Endometrial microvascular endothelial cells (primary cell): ENCODE measurements at regions not wholly inside any gene's neighbourhood (a gene's known extent, or its start where the extent isn't known, plus 50 kb on each side); places are given as distances from the start of the nearest gene placed in this dataset.

Experiments
- in situ Hi-C: cut with HindIII; loops from 2 replicates; pipeline ENCODE4 v1.10.0; 2017; ENCODE audit warnings: low sequenced_read_pairs, low pct_unique_long_range_greater_than_20kb; ENCODE audit errors: inconsistent ontology term

GRCh38 chr21:38899277-38899947 is 93.7 kb downstream of the ETS2 start:
- in situ Hi-C loops, result no loop called here

- in situ Hi-C loops, result no loop called here
Measured at GRCh38 chr21:38898422-38899096, 92.8 kb downstream of the ETS2 start.

- in situ Hi-C loops, result no loop called here
Measured at GRCh38 chr21:38897532-38898421, 92.0 kb downstream of the ETS2 start.

GRCh38 chr21:38894899-38895298 is 89.2 kb downstream of the ETS2 start:
- in situ Hi-C loops, result no loop called here

- in situ Hi-C loops, result no loop called here
Measured at GRCh38 chr21:38888991-38889561, 83.3 kb downstream of the ETS2 start.

GRCh38 chr21:38887749-38888148 is 82.0 kb downstream of the ETS2 start:
- in situ Hi-C loops, result no loop called here

GRCh38 chr21:38887062-38887686 is 81.4 kb downstream of the ETS2 start:
- in situ Hi-C loops, result no loop called here

GRCh38 chr21:38885909-38886308 is 80.2 kb downstream of the ETS2 start:
- in situ Hi-C loops, result no loop called here

- in situ Hi-C loops, result no loop called here
Measured at GRCh38 chr21:38884440-38884839, 78.7 kb downstream of the ETS2 start.

- in situ Hi-C loops, result no loop called here
Measured at GRCh38 chr21:38883142-38883541, 77.4 kb downstream of the ETS2 start.

- in situ Hi-C loops, result no loop called here
Measured at GRCh38 chr21:38881131-38881530, 75.4 kb downstream of the ETS2 start.

- in situ Hi-C loops, result no loop called here
Measured at GRCh38 chr21:38880577-38880966, 74.8 kb downstream of the ETS2 start.

- in situ Hi-C loops, result no loop called here
Measured at GRCh38 chr21:38879912-38880576, 74.3 kb downstream of the ETS2 start.

- in situ Hi-C loops, result no loop called here
Measured at GRCh38 chr21:38878379-38879179, 72.8 kb downstream of the ETS2 start.

- in situ Hi-C loops, result no loop called here
Measured at GRCh38 chr21:38875694-38876492, 70.2 kb downstream of the ETS2 start.
